GM12891 (cell line): ENCODE measurements at regions not wholly inside any gene's neighbourhood (a gene's known extent, or its start where the extent isn't known, plus 50 kb on each side); places are given as distances from the start of the nearest gene placed in this dataset.

Experiments used
- PAX5 ChIP-seq: IDR thresholded peaks from 2 replicates; pipeline ENCODE4 v1.6.1; 2011; ENCODE audit warnings: low read length, moderate library complexity, mild to moderate bottlenecking; ENCODE audit not compliant: insufficient read depth, severe bottlenecking
- POLR2A ChIP-seq: IDR thresholded peaks from 2 replicates; pipeline ENCODE4 v1.6.1; 2011; ENCODE audit warnings: low read depth, low read length, control low read depth
- POLR2AphosphoS5 ChIP-seq: IDR thresholded peaks from 2 replicates; pipeline ENCODE4 v1.6.1; 2011; ENCODE audit warnings: low read depth, low read length, control low read depth
- TAF1 ChIP-seq: IDR thresholded peaks from 2 replicates; pipeline ENCODE4 v1.6.1; 2011; ENCODE audit warnings: low read depth, low read length, control low read depth

DNA sequence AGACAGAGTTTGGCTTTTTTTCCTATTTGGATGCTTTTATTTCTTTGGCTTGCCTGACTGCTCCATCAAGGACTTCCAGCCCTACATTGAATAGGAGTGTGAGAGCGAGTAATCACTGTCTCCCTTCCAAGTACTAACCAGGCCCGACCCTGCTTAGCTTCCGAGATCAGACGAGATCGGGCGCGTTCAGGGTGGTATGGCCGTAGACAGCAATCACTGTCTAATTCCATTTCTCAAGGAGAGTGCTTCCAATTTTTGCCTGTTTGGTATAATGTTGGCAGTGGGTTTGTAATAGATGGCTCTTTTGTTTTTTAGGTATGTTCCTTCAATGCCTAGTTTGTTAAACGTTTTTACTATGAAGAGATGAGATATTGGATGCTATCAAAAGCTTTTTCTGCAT lies 125.0 kb upstream of the PEX5L start:
- TF ChIP-seq PAX5 (no peak), TAF1 (no peak), POLR2A (no peak), POLR2AphosphoS5 (no peak)
